GM18870 (cell line): ENCODE measurements at regions not wholly inside any gene's neighbourhood (a gene's known extent, or its start where the extent isn't known, plus 50 kb on each side); places are given as distances from the start of the nearest gene placed in this dataset.
"Not testable (repeated sequence)": the region's sequence is repeated elsewhere in the genome, so short reads cannot be mapped to it uniquely, and the experiment has no call there.

ENCODE experiments used
- ATAC-seq: cut with Tn5 transposase; IDR thresholded peaks from one replicate; pipeline ENCODE4 v1.9.1; 2021; ENCODE audit warnings: moderate library complexity; ENCODE audit not compliant: unreplicated experiment

DNA sequence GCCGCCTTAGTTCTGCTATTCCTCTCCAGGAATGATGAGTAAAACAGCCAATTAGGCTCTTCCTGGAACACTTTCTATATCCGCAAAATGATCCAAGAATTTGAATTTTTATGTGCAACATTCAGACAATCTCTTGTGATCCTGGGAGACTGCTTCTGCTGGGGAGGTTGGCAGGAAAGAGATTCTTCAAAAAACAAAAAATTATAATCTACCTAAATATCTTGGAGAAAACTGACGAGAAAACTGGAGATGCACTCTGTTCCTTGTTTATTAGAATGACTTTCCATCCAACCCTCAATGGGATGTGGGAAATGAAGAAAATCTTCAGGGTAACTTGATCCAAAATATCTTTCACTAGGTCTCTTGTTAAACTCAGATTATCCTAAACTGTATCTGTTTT lies 346.3 kb upstream of the UBE2E2 start:
- no peak for ATAC-seq

DNA sequence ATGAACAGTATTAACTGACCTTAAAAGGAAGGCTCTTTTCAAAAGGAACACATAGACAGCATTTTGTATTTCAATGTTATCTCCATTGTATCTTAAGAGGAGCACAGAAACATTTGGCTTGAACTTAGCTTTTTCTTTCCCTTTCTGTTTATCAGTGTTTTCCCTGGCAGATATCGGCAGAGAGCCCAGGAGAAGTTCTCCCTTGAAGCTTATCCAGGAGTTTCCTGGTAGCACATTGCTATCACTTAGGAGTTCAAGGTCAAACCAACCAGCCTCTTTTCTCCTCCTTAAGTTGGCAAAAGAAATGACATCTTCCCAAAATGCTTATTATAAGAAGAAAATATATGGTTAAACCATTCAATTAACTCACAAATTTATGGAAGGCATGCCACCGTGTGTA lies 344.6 kb upstream of the UBE2E2 start:
- no peak for ATAC-seq

DNA sequence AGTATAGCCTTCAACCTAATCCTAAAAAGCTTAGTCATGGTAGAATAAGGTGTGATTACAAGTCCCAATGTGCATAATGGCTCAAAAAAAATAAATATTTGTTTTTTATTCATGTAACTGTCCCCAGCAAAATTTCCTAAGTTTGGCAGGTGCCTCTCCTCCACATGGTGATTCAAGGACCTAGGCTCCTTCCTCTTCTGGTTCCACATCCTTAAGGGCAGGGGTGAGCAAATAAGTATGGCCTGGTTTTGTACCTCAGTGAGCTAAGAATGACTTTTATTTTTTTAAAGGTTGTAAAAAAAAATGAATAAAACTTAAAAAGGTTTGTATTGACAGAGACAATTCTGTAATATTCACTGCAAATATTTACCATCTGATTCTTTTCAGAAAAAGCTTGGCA lies 343.5 kb upstream of the UBE2E2 start:
- no peak for ATAC-seq

DNA sequence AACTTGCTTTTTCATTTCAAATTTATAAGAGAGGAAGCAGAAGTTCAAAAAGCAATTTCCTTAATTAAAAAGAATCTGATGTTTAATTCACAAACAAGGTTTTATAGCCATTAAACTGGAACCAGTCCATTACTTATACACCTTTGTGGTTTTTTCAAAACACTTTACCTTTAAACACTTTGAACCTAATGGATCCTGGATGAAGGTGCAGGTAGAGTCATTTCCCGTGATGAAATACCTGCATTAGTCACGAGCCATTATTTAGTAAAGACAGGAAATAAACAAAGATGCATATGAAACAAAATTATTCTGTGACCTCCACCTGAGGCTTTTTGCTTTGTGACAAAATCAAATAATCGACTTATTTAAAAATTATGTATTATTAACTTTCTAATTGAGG lies 341.7 kb upstream of the UBE2E2 start:
- ATAC-seq = no peak

DNA sequence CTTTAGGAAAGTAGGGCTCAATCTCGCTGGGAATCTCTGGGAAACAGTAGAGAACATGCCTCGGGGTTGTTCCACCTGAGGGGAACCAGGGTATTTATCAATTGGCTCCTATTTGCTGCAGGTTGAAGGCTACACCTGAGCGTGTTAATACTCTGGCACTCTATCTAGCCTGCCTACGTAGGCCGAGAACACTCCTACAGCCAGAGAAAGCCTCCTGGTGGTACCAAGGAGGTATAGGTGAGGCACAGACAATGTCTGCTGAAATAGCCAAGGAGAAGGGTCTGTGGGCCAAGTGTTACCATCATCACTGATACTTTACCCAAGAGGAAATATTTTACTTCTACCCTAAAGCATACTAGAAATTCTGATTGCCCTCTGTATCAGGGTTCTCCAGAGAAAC lies 341.0 kb upstream of the UBE2E2 start:
- ATAC-seq = no peak

GRCh38 chr3:22882834-22883233 lies 320.3 kb upstream of the UBE2E2 start:
- not testable (repeated sequence) for ATAC-seq

GRCh38 chr3:22885039-22885438 lies 318.1 kb upstream of the UBE2E2 start:
- ATAC-seq = no peak

- no peak for ATAC-seq
These were observed 317.4 kb upstream of the UBE2E2 start for GRCh38 chr3:22885574-22886341.

DNA sequence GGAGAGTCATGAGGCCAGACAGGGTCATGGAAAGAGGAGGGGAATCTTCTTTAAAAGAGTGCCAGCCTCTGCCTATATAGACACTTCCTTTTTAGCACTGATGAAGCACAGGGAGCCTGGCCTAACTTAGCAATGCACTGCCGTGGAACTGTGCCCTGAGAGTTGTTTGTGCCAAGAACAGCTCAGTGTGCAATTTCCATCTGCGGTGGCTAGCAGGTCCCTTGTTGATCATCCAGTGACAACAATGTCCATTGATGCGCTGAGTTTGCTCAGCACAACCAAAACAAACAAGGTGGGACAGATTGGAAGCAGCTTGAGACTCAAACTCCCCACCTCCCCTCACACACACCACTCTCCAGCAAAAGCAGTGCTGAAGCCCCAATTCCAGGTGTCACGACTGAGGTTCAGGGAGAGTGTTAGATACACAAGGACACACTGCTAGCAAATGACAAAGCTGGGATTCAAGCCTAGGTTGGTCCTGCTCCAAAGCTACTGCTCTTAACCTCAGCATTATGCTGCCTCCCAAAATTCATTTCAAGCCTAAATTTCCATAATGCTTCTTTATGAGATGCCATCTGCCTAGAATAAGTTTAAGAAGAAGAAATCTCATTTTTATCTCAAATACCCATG lies 316.6 kb upstream of the UBE2E2 start:
- no peak for ATAC-seq

- ATAC-seq = no peak
These were observed 315.3 kb upstream of the UBE2E2 start for GRCh38 chr3:22887664-22888291.

DNA sequence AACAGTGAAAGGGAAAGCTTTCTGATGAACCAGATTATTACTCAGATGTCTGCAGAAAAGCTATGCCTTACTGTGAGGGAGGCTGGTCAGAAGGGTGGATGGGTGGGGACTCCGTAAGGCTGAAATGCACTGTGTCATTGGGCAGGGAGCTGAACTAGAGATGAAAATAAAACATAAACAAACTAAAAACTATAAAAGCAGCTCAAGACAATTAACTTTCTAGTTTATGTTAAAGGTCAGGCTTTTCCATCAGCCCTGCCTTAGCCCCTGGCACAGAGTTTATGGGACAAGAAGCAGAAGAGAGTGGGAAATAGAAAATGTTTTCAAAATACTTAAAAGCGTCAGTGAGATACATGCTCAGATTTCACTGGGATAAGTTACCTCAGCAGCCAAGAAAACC lies 310.0 kb upstream of the UBE2E2 start:
- ATAC-seq = no peak

- ATAC-seq = no peak
These were observed 309.3 kb upstream of the UBE2E2 start for GRCh38 chr3:22893644-22894325.

GRCh38 chr3:22894865-22895264 lies 308.3 kb upstream of the UBE2E2 start:
- no peak for ATAC-seq

DNA sequence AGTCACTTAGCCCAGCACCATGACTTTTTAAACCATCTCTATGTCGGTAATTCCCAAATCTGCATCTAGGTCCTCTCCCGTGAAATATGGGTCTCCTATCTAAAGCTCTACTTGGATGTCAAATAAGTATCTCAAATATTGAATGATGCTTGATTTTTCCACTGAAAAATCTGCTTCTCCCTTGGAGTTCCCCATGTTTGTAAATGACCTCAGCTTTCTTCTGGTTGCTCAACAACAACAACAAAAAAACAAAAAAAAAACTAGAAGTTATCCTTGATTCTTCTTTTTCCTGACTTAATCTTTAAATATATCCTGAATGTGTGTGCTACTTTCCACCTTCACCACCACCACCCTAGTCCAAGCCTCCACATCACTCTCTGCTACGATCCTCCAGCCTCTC lies 307.5 kb upstream of the UBE2E2 start:
- no peak for ATAC-seq

- no peak for ATAC-seq
These were observed 304.6 kb upstream of the UBE2E2 start for GRCh38 chr3:22898558-22898957.

- ATAC-seq = no peak
These were observed 303.7 kb upstream of the UBE2E2 start for GRCh38 chr3:22899441-22899840.

DNA sequence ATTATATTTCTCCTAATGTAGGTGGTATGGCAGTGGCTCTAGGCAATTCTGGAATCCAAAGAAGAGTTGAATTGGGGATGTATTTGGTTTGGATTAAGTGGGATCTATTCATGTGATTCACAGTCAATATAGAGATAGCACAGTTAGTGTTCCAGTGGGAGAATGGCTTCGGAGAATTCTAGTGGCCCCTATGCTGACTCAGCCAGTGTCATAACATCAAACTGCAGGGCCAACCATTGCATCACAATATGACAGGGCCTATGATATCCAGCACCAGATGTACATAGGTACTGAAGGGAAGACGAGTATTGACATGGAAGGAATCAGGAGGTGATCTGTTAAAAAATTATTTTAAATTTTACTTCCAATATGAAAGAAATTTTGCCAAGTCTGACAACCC lies 302.8 kb upstream of the UBE2E2 start:
- ATAC-seq = no peak

DNA sequence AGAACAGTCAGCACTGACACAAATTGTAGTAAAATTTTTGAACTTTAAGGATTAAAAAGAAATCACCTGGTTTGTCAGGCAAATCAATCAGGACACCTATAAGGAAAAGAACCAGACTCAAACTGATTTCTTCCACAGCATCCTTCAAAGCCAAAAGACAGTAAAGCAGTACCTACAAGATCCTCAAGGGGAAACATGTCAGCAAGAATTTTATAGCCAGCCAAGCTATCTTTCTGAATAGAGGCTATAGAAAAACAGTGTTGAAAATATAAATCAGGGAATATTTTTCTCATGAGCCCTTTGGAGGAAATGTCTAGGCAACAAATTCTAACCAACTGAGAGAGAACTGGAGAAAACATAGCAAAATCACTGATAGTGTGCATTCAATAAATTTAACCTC lies 301.4 kb upstream of the UBE2E2 start:
- ATAC-seq = no peak

- no peak for ATAC-seq
These were observed 295.9 kb upstream of the UBE2E2 start for GRCh38 chr3:22907161-22907780.

- ATAC-seq = no peak
These were observed 295.3 kb upstream of the UBE2E2 start for GRCh38 chr3:22907796-22908195.

DNA sequence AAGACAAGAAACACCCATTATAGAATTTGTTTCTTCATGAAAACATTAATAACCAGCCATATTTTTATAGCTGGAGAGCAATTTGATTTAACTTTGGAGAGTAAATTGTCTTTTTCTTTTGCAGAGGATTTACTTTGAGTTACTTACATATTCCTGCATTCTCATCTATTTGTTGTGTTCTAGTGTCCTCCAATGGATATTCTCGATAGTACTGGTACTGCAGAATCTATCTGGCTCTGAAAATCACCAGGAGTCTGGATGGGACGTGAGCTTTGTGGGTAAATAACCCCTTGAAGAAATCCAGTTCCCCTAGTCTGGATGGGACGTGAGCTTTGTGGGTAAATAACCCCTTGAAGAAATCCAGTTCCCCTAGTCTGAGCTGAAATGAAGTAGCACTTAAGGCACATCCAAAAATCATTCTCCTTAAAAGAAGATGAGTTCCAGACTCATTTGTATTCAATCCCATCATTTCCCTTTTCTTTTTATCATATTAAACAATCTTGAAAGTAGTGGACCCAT lies 294.1 kb upstream of the UBE2E2 start:
- no peak for ATAC-seq
